Cardiac muscle cell (in vitro differentiated cells and primary cell): ENCODE measurements at regions not wholly inside any gene's neighbourhood (a gene's known extent, or its start where the extent isn't known, plus 50 kb on each side); places are given as distances from the start of the nearest gene placed in this dataset.

Source experiments
- DNase-seq, 2 donors: peaks; one replicate each; pipeline versions ENCODE4 v3.0.0 to v3.0.0-alpha.2; 2010 to 2017; ENCODE audit warnings: low read depth in 1 of 2, low spot score in 1 of 2
- H3K27ac ChIP-seq: fragments of 200-600 bp; sonication (generic); 2 replicates; pipeline ENCODE4 v1.5.1; 2016
- H3K27me3 ChIP-seq: fragments of 200-600 bp; sonication (generic); 2 replicates; pipeline ENCODE4 v1.6.0; 2016; ENCODE audit warnings: control low read depth
- H3K36me3 ChIP-seq: fragments of 200-600 bp; sonication (generic); 2 replicates; pipeline ENCODE4 v1.5.1; 2016; ENCODE audit warnings: control low read depth
- H3K4me1 ChIP-seq: fragments of 200-600 bp; sonication (generic); 2 replicates; pipeline ENCODE4 v1.8.1; 2017; ENCODE audit warnings: low read depth, mild to moderate bottlenecking, mixed run types
- H3K4me3 ChIP-seq: fragments of 200-600 bp; sonication (generic); 2 replicates; pipeline ENCODE4 v1.5.1; 2016; ENCODE audit warnings: mild to moderate bottlenecking
- H3K9me3 ChIP-seq: fragments of 200-600 bp; sonication (generic); 2 replicates; pipeline ENCODE4 v1.5.1; 2017; ENCODE audit warnings: low read depth, mild to moderate bottlenecking, control low read depth
- TF ChIP-seq, protein P1 (sequence below): IDR thresholded peaks from 2 replicates; pipeline ENCODE4 v1.5.1; 2012; ENCODE audit warnings: low read depth, mild to moderate bottlenecking, low read length

DNA sequence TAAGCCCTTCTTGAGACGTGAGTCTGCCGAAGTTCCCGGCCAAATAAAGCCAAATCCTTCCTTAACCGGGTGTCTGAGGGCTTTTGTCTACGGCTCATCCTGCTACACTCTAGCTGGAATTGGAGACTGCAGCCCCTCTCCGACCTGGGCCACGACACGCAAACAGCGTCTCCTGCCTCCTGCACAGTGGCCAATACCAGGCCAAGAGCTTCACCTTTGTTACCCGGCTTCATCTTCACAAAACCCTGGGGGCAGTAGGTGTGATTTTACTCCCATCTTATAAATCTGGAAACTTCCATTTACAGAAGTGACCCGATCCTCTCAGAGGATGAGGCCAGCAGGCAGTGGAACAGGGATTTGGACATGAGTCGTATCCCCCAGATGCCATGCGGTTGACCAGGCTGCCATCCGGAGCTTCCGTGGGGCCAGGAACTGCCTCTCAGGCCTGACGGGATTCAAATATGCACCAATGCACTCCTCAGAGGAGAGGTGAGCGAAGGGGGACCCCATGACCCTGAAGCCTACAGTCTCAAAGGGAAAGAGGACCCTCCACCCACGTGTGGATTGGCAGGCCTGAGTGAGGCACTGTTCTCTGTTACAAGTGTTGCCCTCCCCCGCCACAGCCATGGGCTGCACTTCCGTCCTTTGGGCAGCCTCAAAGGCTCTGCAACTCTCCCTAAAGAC is 53.2 kb upstream of the KLF13 start:
- H3K9me3 ChIP-seq: no peaks in the 10 kb centered on the region
- TF ChIP-seq, protein P1, sequence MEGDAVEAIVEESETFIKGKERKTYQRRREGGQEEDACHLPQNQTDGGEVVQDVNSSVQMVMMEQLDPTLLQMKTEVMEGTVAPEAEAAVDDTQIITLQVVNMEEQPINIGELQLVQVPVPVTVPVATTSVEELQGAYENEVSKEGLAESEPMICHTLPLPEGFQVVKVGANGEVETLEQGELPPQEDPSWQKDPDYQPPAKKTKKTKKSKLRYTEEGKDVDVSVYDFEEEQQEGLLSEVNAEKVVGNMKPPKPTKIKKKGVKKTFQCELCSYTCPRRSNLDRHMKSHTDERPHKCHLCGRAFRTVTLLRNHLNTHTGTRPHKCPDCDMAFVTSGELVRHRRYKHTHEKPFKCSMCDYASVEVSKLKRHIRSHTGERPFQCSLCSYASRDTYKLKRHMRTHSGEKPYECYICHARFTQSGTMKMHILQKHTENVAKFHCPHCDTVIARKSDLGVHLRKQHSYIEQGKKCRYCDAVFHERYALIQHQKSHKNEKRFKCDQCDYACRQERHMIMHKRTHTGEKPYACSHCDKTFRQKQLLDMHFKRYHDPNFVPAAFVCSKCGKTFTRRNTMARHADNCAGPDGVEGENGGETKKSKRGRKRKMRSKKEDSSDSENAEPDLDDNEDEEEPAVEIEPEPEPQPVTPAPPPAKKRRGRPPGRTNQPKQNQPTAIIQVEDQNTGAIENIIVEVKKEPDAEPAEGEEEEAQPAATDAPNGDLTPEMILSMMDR: no peak
- H3K4me3 ChIP-seq: no peak overlapping the region
- peaks cover 14% of the 10 kb centered on the region for H3K4me1 ChIP-seq
- DNase-seq: no peak
- no peaks in the 10 kb centered on the region for H3K36me3 ChIP-seq
- no peak overlapping the region for H3K27ac ChIP-seq
- no peaks in the 10 kb centered on the region for H3K27me3 ChIP-seq

DNA sequence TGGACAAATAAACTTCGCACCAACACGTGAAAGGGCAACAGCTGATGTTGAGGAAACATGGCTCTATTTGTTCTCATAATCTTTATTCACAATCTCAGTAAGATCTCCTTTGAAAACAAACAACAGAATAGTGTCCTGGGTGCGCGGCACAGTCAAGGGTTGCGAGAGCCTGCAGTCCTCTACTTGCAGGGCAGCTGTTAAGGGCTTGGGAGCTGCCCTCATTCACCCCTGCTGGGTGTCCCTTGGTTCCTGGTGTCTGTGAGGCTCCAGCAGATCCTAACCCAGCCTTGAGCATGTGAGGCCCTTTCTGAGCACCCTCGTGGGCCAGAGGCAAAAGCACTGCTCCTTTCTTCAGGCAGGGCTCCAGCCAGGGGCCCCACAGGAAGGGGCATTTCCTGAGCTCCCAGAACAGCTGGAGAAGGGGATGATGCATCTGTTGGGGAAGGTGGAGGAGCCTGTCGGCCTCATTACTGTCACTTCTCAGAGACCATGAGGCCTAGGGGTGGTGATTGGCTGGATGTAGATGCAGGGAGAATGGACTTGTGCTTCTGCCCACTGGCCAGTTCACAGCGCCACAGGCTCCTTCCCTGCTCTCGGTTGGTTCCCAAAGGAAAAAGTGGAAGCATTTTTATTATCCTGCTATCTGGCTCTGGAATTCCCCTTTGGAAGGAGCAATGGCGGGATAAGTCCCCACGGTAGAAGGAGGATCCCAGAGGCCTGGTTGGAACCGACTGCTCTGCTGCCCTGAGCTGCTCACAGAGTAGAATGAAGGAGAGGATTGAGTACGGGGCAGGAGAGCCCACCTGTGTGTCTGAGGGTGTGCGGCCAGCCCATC is 51.9 kb upstream of the KLF13 start:
- Histone ChIP-seq H3K27ac (no peak overlapping the region), H3K36me3 (no peaks in the 10 kb centered on the region), H3K9me3 (no peaks in the 10 kb centered on the region), H3K27me3 (no peaks in the 10 kb centered on the region), H3K4me3 (no peak overlapping the region), H3K4me1 (peaks cover 2% of the 10 kb centered on the region)
- TF ChIP-seq, protein P1: no peak
- peak in 1 of 2 donors; percentile 57 for DNase-seq

DNA sequence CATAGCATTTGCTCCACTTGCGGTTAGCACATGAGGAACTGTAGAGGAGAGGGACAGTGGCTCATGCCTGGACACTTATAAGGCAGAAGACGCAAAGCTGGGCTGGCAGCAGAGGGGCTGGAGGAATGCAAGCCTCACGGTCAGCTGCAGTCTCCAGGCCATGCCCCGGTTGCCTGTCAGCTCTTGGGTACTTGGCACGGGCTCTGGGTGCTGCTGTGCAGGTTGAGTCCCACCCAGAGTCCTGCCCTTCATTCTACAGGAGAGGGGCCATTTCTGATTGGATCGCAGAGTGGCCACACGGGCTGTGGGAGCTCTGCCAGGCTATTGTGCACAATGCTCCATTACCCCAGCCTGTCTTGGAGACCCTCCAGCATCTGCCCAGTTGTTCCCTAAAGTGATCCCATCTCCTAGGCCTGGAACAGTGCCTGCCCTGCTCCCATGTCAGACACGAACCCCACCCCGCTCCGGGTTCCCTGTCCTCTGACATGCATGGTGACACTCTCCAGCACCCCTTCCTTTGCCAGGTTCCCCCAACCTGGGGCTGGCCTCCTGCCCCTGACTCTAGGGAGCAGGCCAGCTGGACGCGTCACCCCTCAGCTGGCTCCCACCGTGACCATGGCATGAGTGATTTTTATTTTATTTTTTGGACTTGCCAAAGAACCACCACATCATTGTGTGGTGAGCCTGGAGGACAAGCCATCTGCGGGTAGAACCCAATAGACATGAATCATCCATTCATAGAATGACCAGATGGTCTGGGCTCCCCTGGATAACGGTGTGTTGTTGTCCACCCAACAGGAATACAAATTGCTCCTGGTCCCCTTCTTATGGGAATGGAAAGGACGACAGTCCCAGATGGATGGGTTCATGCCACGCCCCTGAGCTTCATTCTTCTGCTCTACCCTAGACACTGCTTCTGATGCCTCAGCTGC is 51.0 kb upstream of the KLF13 start:
- Histone ChIP-seq H3K4me1 (no peaks in the 10 kb centered on the region), H3K27ac (no peak overlapping the region)
- DNase-seq: no peak

DNA sequence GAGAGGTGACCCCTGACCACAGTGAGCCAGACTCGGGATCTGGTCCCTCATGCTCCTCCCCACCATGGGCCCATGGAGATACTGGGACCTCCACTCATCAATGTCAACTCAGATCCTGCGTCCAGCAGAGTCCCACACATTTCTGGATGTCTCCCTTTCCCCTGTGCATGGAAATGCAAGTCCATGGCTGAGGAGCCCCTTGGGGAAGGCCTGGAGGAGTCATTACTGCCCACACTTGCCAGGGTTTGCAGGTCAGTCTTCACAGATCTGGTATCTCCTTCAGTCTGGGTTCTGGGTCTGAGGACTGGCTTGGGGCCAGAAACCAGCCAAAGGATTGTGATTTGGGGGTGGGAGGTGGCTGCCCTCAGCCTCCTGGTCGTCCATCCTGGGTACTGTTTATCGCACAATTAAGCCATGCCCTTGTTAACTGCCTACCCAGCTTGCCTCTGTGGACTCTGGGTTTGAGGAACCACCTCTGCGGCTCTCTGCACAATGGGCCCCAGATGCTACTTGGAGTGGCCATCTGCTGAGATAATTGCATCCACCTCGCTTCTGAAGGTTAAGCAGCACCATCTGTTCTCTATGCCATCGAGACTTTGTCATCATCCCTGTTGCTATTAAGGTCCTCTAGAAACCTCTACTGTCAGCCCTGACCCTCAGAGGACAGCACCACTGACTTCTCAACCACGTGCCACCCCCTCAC is 49.9 kb upstream of the KLF13 start:
- H3K4me3 ChIP-seq: no peak overlapping the region
- H3K4me1 ChIP-seq: no peaks in the 10 kb centered on the region
- no peak for DNase-seq
- H3K36me3 ChIP-seq: no peaks in the 10 kb centered on the region
- H3K27ac ChIP-seq: no peak overlapping the region
- H3K27me3 ChIP-seq: no peaks in the 10 kb centered on the region
- TF ChIP-seq, protein P1: no peak
- no peaks in the 10 kb centered on the region for H3K9me3 ChIP-seq

More for the DNA sequence above, 51.0 kb upstream of the KLF13 start:
- H3K36me3 ChIP-seq: no peaks in the 10 kb centered on the region
- H3K27me3 ChIP-seq: no peaks in the 10 kb centered on the region
- H3K9me3 ChIP-seq: no peaks in the 10 kb centered on the region
- H3K4me3 ChIP-seq: no peak overlapping the region
- TF ChIP-seq, protein P1: no peak
